Progenitor cell of endocrine pancreas (in vitro differentiated cells): ENCODE measurements at regions not wholly inside any gene's neighbourhood (a gene's known extent, or its start where the extent isn't known, plus 50 kb on each side); places are given as distances from the start of the nearest gene placed in this dataset.

Source experiments
- DNase-seq: peaks from one replicate; pipeline ENCODE4 v3.0.0; 2021; ENCODE audit warnings: low spot score; ENCODE audit not compliant: unreplicated experiment
- H3K27ac Mint-ChIP-seq: 2 replicates; pipeline ENCODE4 v1.8.0; 2021; ENCODE audit warnings: mild to moderate bottlenecking, moderate library complexity, mixed read lengths
- H3K27me3 Mint-ChIP-seq: 2 replicates; pipeline ENCODE4 v1.8.0; 2021; ENCODE audit warnings: mixed read lengths
- H3K36me3 Mint-ChIP-seq: 2 replicates; pipeline ENCODE4 v1.8.0; 2022; ENCODE audit warnings: mixed read lengths; ENCODE audit not compliant: insufficient read depth
- H3K4me1 Mint-ChIP-seq: 2 replicates; pipeline ENCODE4 v1.8.0; 2021; ENCODE audit warnings: low read depth, mixed read lengths
- H3K4me3 Mint-ChIP-seq: 2 replicates; pipeline ENCODE4 v1.8.0; 2021; ENCODE audit warnings: low read depth, mild to moderate bottlenecking, moderate library complexity, mixed read lengths
- H3K9me3 Mint-ChIP-seq: 2 replicates; pipeline ENCODE4 v1.8.0; 2021; ENCODE audit warnings: low read depth, mixed read lengths
- TF ChIP-seq, protein P1 (sequence below): fragments of 200-600 bp; sonication (generic); IDR thresholded peaks from one replicate; pipeline ENCODE4 v1.5.0; 2021; ENCODE audit warnings: antibody characterized with exemption, mild to moderate bottlenecking; ENCODE audit not compliant: unreplicated experiment

DNA sequence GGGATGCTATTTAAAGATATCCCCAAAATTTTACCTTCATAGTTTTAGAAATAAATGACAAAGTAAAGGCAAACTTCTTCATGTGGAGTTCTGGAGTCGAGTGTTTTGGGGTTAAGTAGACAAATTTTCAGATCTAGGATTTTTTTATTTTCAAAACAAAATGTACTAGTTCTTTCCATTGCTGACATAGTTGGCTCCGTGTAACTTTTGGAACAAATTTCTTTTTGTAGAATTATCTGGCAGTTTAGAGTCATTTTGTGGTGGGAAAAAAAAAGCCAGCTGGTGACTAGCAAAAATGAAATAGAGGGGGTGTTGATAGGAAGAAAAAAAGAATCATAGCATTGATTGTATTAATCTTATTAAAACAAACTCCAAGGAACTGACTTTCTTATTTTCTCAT is 131.6 kb upstream of the TCF21 start:
- Mint-ChIP-seq H3K36me3 (no peaks in the 10 kb centered on the region), H3K4me3 (no peak overlapping the region), H3K4me1 (no peaks in the 10 kb centered on the region), H3K9me3 (no peaks in the 10 kb centered on the region), H3K27ac (no peak overlapping the region), H3K27me3 (no peaks in the 10 kb centered on the region)
- TF ChIP-seq, protein P1, sequence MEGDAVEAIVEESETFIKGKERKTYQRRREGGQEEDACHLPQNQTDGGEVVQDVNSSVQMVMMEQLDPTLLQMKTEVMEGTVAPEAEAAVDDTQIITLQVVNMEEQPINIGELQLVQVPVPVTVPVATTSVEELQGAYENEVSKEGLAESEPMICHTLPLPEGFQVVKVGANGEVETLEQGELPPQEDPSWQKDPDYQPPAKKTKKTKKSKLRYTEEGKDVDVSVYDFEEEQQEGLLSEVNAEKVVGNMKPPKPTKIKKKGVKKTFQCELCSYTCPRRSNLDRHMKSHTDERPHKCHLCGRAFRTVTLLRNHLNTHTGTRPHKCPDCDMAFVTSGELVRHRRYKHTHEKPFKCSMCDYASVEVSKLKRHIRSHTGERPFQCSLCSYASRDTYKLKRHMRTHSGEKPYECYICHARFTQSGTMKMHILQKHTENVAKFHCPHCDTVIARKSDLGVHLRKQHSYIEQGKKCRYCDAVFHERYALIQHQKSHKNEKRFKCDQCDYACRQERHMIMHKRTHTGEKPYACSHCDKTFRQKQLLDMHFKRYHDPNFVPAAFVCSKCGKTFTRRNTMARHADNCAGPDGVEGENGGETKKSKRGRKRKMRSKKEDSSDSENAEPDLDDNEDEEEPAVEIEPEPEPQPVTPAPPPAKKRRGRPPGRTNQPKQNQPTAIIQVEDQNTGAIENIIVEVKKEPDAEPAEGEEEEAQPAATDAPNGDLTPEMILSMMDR, result no peak
- no peak for DNase-seq

DNA sequence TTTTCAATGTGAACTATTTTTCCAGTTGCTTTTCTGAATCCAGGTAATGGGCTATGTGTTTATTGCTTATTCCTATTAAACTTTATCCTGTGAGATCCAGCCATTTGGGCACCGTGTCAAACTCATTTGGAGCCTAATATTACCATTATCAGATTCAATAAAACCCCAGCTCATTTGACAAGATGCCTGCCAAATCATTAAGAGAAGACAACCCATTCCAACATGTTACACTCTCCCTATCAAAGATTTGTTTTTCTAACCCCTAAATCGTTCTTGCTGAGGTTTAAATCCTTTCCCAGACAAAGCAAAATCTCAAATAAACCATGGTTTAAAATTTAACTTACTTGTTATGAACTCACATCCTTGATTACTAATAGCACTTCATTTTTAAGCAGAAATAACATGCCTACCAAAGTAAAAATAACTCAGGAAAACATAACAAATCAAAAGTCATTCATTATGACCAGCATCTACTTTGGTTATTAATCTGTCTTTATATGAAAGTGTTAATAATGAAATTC is 130.0 kb upstream of the TCF21 start:
- Mint-ChIP-seq H3K9me3 (no peaks in the 10 kb centered on the region), H3K27ac (no peak overlapping the region), H3K36me3 (no peaks in the 10 kb centered on the region), H3K27me3 (peaks cover 3% of the 10 kb centered on the region), H3K4me3 (no peak overlapping the region), H3K4me1 (no peaks in the 10 kb centered on the region)
- TF ChIP-seq, protein P1, result no peak
- DNase-seq, result no peak

DNA sequence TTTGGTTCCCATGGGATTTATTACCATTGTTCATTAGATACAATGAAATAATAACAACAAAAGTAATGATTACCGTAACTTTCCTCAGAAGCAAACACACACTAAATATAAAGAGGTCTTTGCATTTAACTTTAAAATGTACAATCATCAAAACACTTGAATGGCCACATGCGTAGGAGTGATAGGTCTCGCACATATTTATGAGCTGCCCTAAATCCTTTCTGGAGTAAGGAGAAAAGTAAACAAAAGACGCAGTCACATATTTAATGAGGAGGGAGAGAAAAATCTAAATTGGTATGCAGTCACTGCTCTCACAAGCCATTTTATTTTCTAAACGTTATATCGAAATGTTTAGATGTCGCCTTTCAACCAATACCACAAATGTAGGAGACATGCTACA is 129.4 kb upstream of the TCF21 start:
- Mint-ChIP-seq H3K4me1 (no peaks in the 10 kb centered on the region), H3K27ac (no peak overlapping the region), H3K36me3 (no peaks in the 10 kb centered on the region), H3K9me3 (no peaks in the 10 kb centered on the region), H3K27me3 (peaks cover 5% of the 10 kb centered on the region), H3K4me3 (no peak overlapping the region)
- TF ChIP-seq, protein P1, result no peak
- DNase-seq, result no peak

DNA sequence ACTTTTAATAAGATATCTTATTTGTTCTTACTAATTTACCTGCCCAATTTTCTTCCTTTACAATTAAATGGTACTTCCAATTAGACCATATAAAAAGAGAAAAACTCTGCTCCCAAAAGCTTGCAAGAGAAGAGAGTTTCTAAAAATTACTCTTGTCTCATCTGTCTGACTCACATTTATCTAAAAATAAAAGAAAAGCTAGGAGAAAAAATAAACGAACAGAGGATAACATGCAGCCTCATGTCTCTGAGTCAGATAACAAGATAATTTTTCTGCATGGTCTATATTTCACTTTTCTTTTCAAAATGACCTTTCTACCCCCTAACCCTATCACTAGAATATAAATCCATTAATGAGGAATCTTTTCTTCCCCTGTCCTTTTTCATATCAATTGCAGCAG is 127.2 kb upstream of the TCF21 start:
- Mint-ChIP-seq H3K27ac (no peak overlapping the region), H3K4me1 (no peaks in the 10 kb centered on the region), H3K36me3 (no peaks in the 10 kb centered on the region), H3K9me3 (no peaks in the 10 kb centered on the region), H3K4me3 (no peak overlapping the region), H3K27me3 (peaks cover 5% of the 10 kb centered on the region)
- DNase-seq, result no peak
- TF ChIP-seq, protein P1, result no peak

DNA sequence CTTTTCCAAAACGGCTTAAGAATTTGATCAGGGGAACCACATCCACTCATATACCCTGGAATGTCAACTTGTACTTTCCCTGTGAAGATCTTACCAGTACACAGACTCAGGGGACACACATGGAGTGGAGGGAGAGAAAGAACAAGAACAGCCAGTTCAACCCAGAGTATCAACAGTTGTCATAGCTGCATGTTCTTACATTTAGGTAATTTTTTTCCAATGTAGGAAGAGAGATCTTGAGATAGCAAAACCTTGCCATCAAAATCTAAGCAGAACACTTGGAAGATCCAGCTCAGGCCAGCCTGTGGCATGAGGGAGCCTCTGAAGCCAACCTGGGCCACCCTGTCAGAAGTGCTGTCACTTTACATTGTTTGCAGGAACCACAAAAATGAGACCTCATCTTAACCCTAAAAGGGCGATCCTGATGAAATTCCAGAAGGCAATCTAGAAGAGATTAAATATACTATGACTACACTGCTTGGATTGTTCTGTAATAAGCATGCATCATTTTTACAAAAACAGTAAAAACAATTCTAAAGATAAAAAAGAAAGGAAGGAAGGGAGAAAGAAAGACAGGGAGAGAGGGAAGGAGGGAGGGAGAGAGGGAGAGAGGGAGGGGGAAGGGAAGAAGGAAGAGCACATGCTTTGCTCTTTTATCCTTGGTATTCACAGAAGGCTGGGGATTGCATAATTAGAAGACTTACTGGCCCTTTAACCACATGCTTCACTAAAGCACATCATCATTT is 124.7 kb upstream of the TCF21 start:
- Mint-ChIP-seq H3K9me3 (no peaks in the 10 kb centered on the region), H3K4me1 (peaks cover 5% of the 10 kb centered on the region), H3K36me3 (no peaks in the 10 kb centered on the region), H3K27ac (no peak overlapping the region), H3K4me3 (no peak overlapping the region), H3K27me3 (peaks cover 5% of the 10 kb centered on the region)
- TF ChIP-seq, protein P1, result no peak
- no peak for DNase-seq
